ENCODE measurements at regions not wholly inside any gene's neighbourhood (a gene's known extent, or its start where the extent isn't known, plus 50 kb on each side); places are given as distances from the start of the nearest gene placed in this dataset.

GRCh38 chr11:128195756-128196155 is 391.6 kb downstream of the ETS1 start:
- peaks cover 7% of the 10 kb centered on the region for H3K4me1 Mint-ChIP-seq
- H3K27ac Mint-ChIP-seq: no peak overlapping the region
- ATAC-seq (ENCODE audit: low read depth) (no peak), DNase-seq (ENCODE audit: low spot score in 2 of 2) (no peak)
- no peak overlapping the region for H3K4me3 Mint-ChIP-seq
- H3K9me3 Mint-ChIP-seq: no peaks in the 10 kb centered on the region
- H3K27me3 Mint-ChIP-seq: no peaks in the 10 kb centered on the region
- no peaks in the 10 kb centered on the region for H3K36me3 Mint-ChIP-seq

GRCh38 chr11:128195057-128195751 is 392.2 kb downstream of the ETS1 start:
- DNase-seq (ENCODE audit: low spot score in 2 of 2): peak in 1 of 2 donors; percentile 13

GRCh38 chr11:128194216-128194615 is 393.1 kb downstream of the ETS1 start:
- no peaks in the 10 kb centered on the region for H3K9me3 Mint-ChIP-seq
- DNase-seq (ENCODE audit: low spot score in 2 of 2) (no peak), ATAC-seq (ENCODE audit: low read depth) (no peak)
- peaks cover 7% of the 10 kb centered on the region for H3K4me1 Mint-ChIP-seq
- no peak overlapping the region for H3K4me3 Mint-ChIP-seq
- no peak overlapping the region for H3K27ac Mint-ChIP-seq
- no peaks in the 10 kb centered on the region for H3K27me3 Mint-ChIP-seq
- no peaks in the 10 kb centered on the region for H3K36me3 Mint-ChIP-seq

More at GRCh38 chr11:128195057-128195751, 392.2 kb downstream of the ETS1 start:
- Mint-ChIP-seq H3K27ac (peak overlapping the region; percentile 46), H3K36me3 (no peaks in the 10 kb centered on the region), H3K9me3 (no peaks in the 10 kb centered on the region), H3K4me3 (peak overlapping the region; percentile 32), H3K4me1 (peaks cover 7% of the 10 kb centered on the region), H3K27me3 (no peaks in the 10 kb centered on the region)
- ATAC-seq (ENCODE audit: low read depth): peak; percentile 90

- Mint-ChIP-seq H3K4me1 (peaks cover 7% of the 10 kb centered on the region), H3K4me3 (no peak overlapping the region), H3K27ac (no peak overlapping the region), H3K9me3 (no peaks in the 10 kb centered on the region), H3K36me3 (no peaks in the 10 kb centered on the region), H3K27me3 (no peaks in the 10 kb centered on the region)
- ATAC-seq (ENCODE audit: low read depth): no peak
- DNase-seq (ENCODE audit: low spot score in 2 of 2): no peak
These were observed 393.7 kb downstream of the ETS1 start for GRCh38 chr11:128193615-128194014.

GRCh38 chr11:128190312-128190711 is 397.0 kb downstream of the ETS1 start:
- DNase-seq (ENCODE audit: low spot score in 2 of 2) (no peak), ATAC-seq (ENCODE audit: low read depth) (no peak)
- H3K4me1 Mint-ChIP-seq: peaks cover 7% of the 10 kb centered on the region
- no peaks in the 10 kb centered on the region for H3K27me3 Mint-ChIP-seq
- peaks cover 4% of the 10 kb centered on the region for H3K9me3 Mint-ChIP-seq
- no peak overlapping the region for H3K4me3 Mint-ChIP-seq
- no peak overlapping the region for H3K27ac Mint-ChIP-seq
- peaks cover under 1% of the 10 kb centered on the region for H3K36me3 Mint-ChIP-seq

- no peak overlapping the region for H3K27ac Mint-ChIP-seq
- DNase-seq (ENCODE audit: low spot score in 2 of 2) (no peak), ATAC-seq (ENCODE audit: low read depth) (no peak)
- peaks cover 4% of the 10 kb centered on the region for H3K36me3 Mint-ChIP-seq
- H3K27me3 Mint-ChIP-seq: peaks cover 2% of the 10 kb centered on the region
- H3K9me3 Mint-ChIP-seq: peaks cover 7% of the 10 kb centered on the region
- H3K4me1 Mint-ChIP-seq: peaks cover 5% of the 10 kb centered on the region
- H3K4me3 Mint-ChIP-seq: no peak overlapping the region
These were observed 397.5 kb downstream of the ETS1 start for GRCh38 chr11:128189823-128190222.

- Mint-ChIP-seq H3K9me3 (peaks cover 9% of the 10 kb centered on the region), H3K4me1 (peaks cover 2% of the 10 kb centered on the region), H3K4me3 (no peak overlapping the region), H3K36me3 (peaks cover 4% of the 10 kb centered on the region), H3K27ac (no peak overlapping the region), H3K27me3 (peaks cover 2% of the 10 kb centered on the region)
- no peak for DNase-seq (ENCODE audit: low spot score in 2 of 2)
- ATAC-seq (ENCODE audit: low read depth): no peak
These were observed 398.9 kb downstream of the ETS1 start for GRCh38 chr11:128188346-128189004.

- Mint-ChIP-seq H3K27ac (no peak overlapping the region), H3K9me3 (peaks cover 9% of the 10 kb centered on the region), H3K4me3 (no peak overlapping the region), H3K4me1 (peaks cover 2% of the 10 kb centered on the region), H3K27me3 (peaks cover 4% of the 10 kb centered on the region), H3K36me3 (peaks cover 4% of the 10 kb centered on the region)
- ATAC-seq (ENCODE audit: low read depth) (no peak), DNase-seq (ENCODE audit: low spot score in 2 of 2) (no peak)
These were observed 399.5 kb downstream of the ETS1 start for GRCh38 chr11:128187835-128188234.

GRCh38 chr11:128187377-128187776 is 400.0 kb downstream of the ETS1 start:
- Mint-ChIP-seq H3K27ac (no peak overlapping the region), H3K9me3 (peaks cover 9% of the 10 kb centered on the region), H3K36me3 (peaks cover 4% of the 10 kb centered on the region), H3K4me1 (peaks cover 2% of the 10 kb centered on the region), H3K4me3 (no peak overlapping the region), H3K27me3 (peaks cover 4% of the 10 kb centered on the region)
- ATAC-seq (ENCODE audit: low read depth) (no peak), DNase-seq (ENCODE audit: low spot score in 2 of 2) (no peak)

- peaks cover 4% of the 10 kb centered on the region for H3K27me3 Mint-ChIP-seq
- H3K4me3 Mint-ChIP-seq: no peak overlapping the region
- peaks cover 4% of the 10 kb centered on the region for H3K36me3 Mint-ChIP-seq
- no peak overlapping the region for H3K27ac Mint-ChIP-seq
- DNase-seq (ENCODE audit: low spot score in 2 of 2) (no peak), ATAC-seq (ENCODE audit: low read depth) (no peak)
- H3K4me1 Mint-ChIP-seq: peaks cover 2% of the 10 kb centered on the region
- peaks cover 9% of the 10 kb centered on the region for H3K9me3 Mint-ChIP-seq
These were observed 402.4 kb downstream of the ETS1 start for GRCh38 chr11:128184981-128185380.

GRCh38 chr11:128182844-128183243 is 404.5 kb downstream of the ETS1 start:
- Mint-ChIP-seq H3K4me1 (peaks cover 2% of the 10 kb centered on the region), H3K36me3 (peaks cover 4% of the 10 kb centered on the region), H3K27me3 (peaks cover 4% of the 10 kb centered on the region), H3K9me3 (peaks cover 9% of the 10 kb centered on the region), H3K4me3 (no peak overlapping the region), H3K27ac (no peak overlapping the region)
- DNase-seq (ENCODE audit: low spot score in 2 of 2) (no peak), ATAC-seq (ENCODE audit: low read depth) (no peak)

GRCh38 chr11:128181984-128182383 is 405.4 kb downstream of the ETS1 start:
- H3K27ac Mint-ChIP-seq: no peak overlapping the region
- H3K36me3 Mint-ChIP-seq: peaks cover 4% of the 10 kb centered on the region
- H3K27me3 Mint-ChIP-seq: peaks cover 4% of the 10 kb centered on the region
- H3K4me1 Mint-ChIP-seq: peaks cover 2% of the 10 kb centered on the region
- ATAC-seq (ENCODE audit: low read depth) (no peak), DNase-seq (ENCODE audit: low spot score in 2 of 2) (no peak)
- H3K4me3 Mint-ChIP-seq: no peak overlapping the region
- peaks cover 9% of the 10 kb centered on the region for H3K9me3 Mint-ChIP-seq

- Mint-ChIP-seq H3K27me3 (peaks cover 4% of the 10 kb centered on the region), H3K9me3 (peaks cover 7% of the 10 kb centered on the region), H3K4me3 (no peak overlapping the region), H3K36me3 (peaks cover 4% of the 10 kb centered on the region), H3K27ac (no peak overlapping the region), H3K4me1 (peaks cover 2% of the 10 kb centered on the region)
- ATAC-seq (ENCODE audit: low read depth): no peak
- no peak for DNase-seq (ENCODE audit: low spot score in 2 of 2)
These were observed 406.3 kb downstream of the ETS1 start for GRCh38 chr11:128181088-128181480.

GRCh38 chr11:128180441-128181087 is 406.8 kb downstream of the ETS1 start:
- H3K27me3 Mint-ChIP-seq: peaks cover 4% of the 10 kb centered on the region
- ATAC-seq (ENCODE audit: low read depth) (no peak), DNase-seq (ENCODE audit: low spot score in 2 of 2) (no peak)
- no peak overlapping the region for H3K4me3 Mint-ChIP-seq
- H3K27ac Mint-ChIP-seq: no peak overlapping the region
- H3K9me3 Mint-ChIP-seq: peaks cover 5% of the 10 kb centered on the region
- peaks cover 2% of the 10 kb centered on the region for H3K4me1 Mint-ChIP-seq
- peaks cover 4% of the 10 kb centered on the region for H3K36me3 Mint-ChIP-seq
